B cell (primary cell): ENCODE measurements at regions not wholly inside any gene's neighbourhood (a gene's known extent, or its start where the extent isn't known, plus 50 kb on each side); places are given as distances from the start of the nearest gene placed in this dataset.

ENCODE experiments used
- ATAC-seq: fragments of 200-7000 bp; cut with Tn5 transposase; one replicate; pipeline ENCODE4 v1.10.0; 2021; ENCODE audit warnings: low read depth, mild to moderate bottlenecking, moderate number of reproducible peaks, moderate library complexity
- CTCF ChIA-PET: fragments of 350-600 bp; sonication (Branson Sonifier 250); formaldehyde crosslinking; loops from one replicate; lab custom pipeline; 2021; ENCODE audit warnings: antibody characterized with exemption, inconsistent platforms; lab: Charles Lee
- POLR2A ChIA-PET: fragments of 350-600 bp; sonication (Branson Sonifier 250); formaldehyde crosslinking; loops from one replicate; lab custom pipeline; 2021; ENCODE audit warnings: antibody characterized with exemption; lab: Charles Lee
- DNase-seq: peaks from one replicate; pipeline ENCODE4 v3.0.0; 2013
- H2AFZ ChIP-seq: 2 replicates; pipeline ENCODE4 v1.6.1; 2012; ENCODE audit warnings: mild to moderate bottlenecking, low read depth, low read length; ENCODE audit not compliant: insufficient read depth, poor library complexity, severe bottlenecking
- H3K27ac ChIP-seq, 2 donors: 1 replicate in 1 of 2; 2 replicates in 1 of 2; pipeline ENCODE4 v1.5.1; 2012 to 2013; ENCODE audit warnings: low read length in 2 of 2, mild to moderate bottlenecking in 2 of 2, moderate library complexity in 1 of 2
- H3K27me3 ChIP-seq, 4 experiments: fragments of 200-600 bp in 1 of 4; sonication (generic) in 1 of 4; replicated peaks in 1 of 4; 1 replicate in 2 of 4; 2 replicates in 2 of 4; pipeline versions ENCODE4 v1.6.1 to v1.7.0; 2013 to 2016; ENCODE audit warnings: low read length in 3 of 4, mild to moderate bottlenecking in 2 of 4, mixed read lengths in 1 of 4, moderate library complexity in 1 of 4; ENCODE audit not compliant: insufficient read depth in 4 of 4, control insufficient read depth in 3 of 4; ENCODE audit errors: control extremely low read depth in 1 of 4
- H3K36me3 ChIP-seq, 2 experiments: replicated peaks in 1 of 2; 1 replicate in 1 of 2; 2 replicates in 1 of 2; pipeline versions ENCODE4 v1.6.1 to v1.7.1; 2013; ENCODE audit warnings: low read length in 1 of 2; ENCODE audit not compliant: insufficient read depth in 2 of 2, control insufficient read depth in 1 of 2; ENCODE audit errors: control extremely low read depth in 1 of 2, extremely low read depth in 1 of 2
- H3K4me1 ChIP-seq, 2 donors: fragments of 200-600 bp in 1 of 2; sonication (generic) in 1 of 2; 1 replicate in 1 of 2; 2 replicates in 1 of 2; pipeline versions ENCODE4 v1.5.1 to v1.6.1; 2013 to 2017; ENCODE audit warnings: low read length in 2 of 2; ENCODE audit not compliant: control insufficient read depth in 2 of 2, insufficient read depth in 2 of 2
- H3K4me2 ChIP-seq: replicated peaks from 2 replicates; pipeline ENCODE3; 2012; ENCODE audit warnings: mild to moderate bottlenecking, low read depth, low read length; ENCODE audit not compliant: poor library complexity, severe bottlenecking
- H3K4me3 ChIP-seq, 5 experiments: fragments of 200-600 bp in 1 of 5; sonication (generic) in 1 of 5; 1 replicate in 3 of 5; 2 replicates in 2 of 5; pipeline versions ENCODE4 v1.5.1 to v1.7.0; 2011 to 2016; ENCODE audit warnings: low read length in 4 of 5, mild to moderate bottlenecking in 4 of 5, low read depth in 2 of 5, control low read depth in 1 of 5, moderate library complexity in 1 of 5; ENCODE audit not compliant: insufficient read depth in 1 of 5; ENCODE audit errors: control extremely low read depth in 1 of 5, extremely low read depth in 1 of 5
- H3K79me2 ChIP-seq: fragments of 200-600 bp; sonication (generic); one replicate; pipeline ENCODE4 v1.6.0; 2016; ENCODE audit warnings: low read length; ENCODE audit not compliant: control insufficient read depth, insufficient read depth
- H3K9ac ChIP-seq: fragments of 200-600 bp; sonication (generic); 2 replicates; pipeline ENCODE4 v1.6.1; 2017; ENCODE audit warnings: mild to moderate bottlenecking, low read length, moderate library complexity
- H3K9me3 ChIP-seq, 3 donors: one replicate each; pipeline versions ENCODE4 v1.6.1 to v1.7.1; 2013; ENCODE audit warnings: low read length in 2 of 3; ENCODE audit not compliant: control insufficient read depth in 2 of 3, insufficient read depth in 1 of 3; ENCODE audit errors: control extremely low read depth in 1 of 3
- H4K20me1 ChIP-seq: 2 replicates; pipeline ENCODE4 v1.6.0; 2012; ENCODE audit warnings: mild to moderate bottlenecking, low read length; ENCODE audit not compliant: insufficient read depth, control insufficient read depth, poor library complexity, severe bottlenecking
- H3K27ac Mint-ChIP-seq: one replicate; pipeline ENCODE4 v1.8.0; 2021; ENCODE audit warnings: mixed read lengths
- H3K27me3 Mint-ChIP-seq: one replicate; pipeline ENCODE4 v1.8.0; 2021; ENCODE audit warnings: mixed read lengths
- H3K4me1 Mint-ChIP-seq: one replicate; pipeline ENCODE4 v1.8.0; 2021; ENCODE audit warnings: mixed read lengths
- H3K4me3 Mint-ChIP-seq: one replicate; pipeline ENCODE4 v1.8.0; 2021; ENCODE audit warnings: mixed read lengths
- H3K9me3 Mint-ChIP-seq: one replicate; pipeline ENCODE4 v1.8.0; 2022; ENCODE audit warnings: mixed read lengths; ENCODE audit not compliant: insufficient read depth
- EZH2 ChIP-seq: IDR thresholded peaks from 2 replicates; pipeline ENCODE4 v1.6.1; 2012; ENCODE audit warnings: borderline replicate concordance, low read depth, mild to moderate bottlenecking, moderate library complexity, low read length; ENCODE audit not compliant: insufficient read depth, poor library complexity, severe bottlenecking
- WGBS: methylation state at CpG from one replicate; pipeline ENCODE4 v1.1.5; 2013; ENCODE audit warnings: missing lambda C conversion rate; ENCODE audit not compliant: insufficient coverage; 5-methylcytosine and 5-hydroxymethylcytosine counted together
- intact Hi-C: fragments of 100-400 bp; cut with micrococcal nuclease; formaldehyde crosslinking; loops from one replicate; pipeline ENCODE4 v1.10.0; 2022
- TF ChIP-seq, protein P1 (sequence below): fragments of 200-600 bp; IDR thresholded peaks from one replicate; pipeline ENCODE4 v1.8.0; 2022; ENCODE audit warnings: antibody characterized with exemption, mild to moderate bottlenecking

DNA sequence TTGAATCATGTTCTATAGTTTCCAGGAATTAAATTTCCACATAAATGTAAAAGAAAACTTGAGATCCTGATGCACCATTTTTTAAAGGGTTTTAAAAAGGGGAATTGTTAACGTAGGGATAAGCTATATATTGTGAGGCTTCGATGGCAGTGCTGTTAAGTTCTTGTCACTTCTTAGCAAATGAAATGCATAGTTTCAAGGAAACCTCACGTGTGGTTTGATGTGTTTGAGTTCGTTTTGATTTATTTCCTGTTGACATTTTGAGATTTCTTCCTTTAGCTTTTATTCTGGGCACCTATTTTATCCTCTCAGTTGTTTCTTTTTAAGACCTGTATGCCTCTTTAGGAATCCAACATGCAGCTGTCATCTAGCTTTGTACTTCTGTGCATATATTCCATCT is 301.0 kb downstream of the DOCK8 start:
- H3K4me3 Mint-ChIP-seq, result no peak overlapping the region
- 90% methylated on average over 2 of the region's 4 CpGs for WGBS
- no peak for DNase-seq

DNA sequence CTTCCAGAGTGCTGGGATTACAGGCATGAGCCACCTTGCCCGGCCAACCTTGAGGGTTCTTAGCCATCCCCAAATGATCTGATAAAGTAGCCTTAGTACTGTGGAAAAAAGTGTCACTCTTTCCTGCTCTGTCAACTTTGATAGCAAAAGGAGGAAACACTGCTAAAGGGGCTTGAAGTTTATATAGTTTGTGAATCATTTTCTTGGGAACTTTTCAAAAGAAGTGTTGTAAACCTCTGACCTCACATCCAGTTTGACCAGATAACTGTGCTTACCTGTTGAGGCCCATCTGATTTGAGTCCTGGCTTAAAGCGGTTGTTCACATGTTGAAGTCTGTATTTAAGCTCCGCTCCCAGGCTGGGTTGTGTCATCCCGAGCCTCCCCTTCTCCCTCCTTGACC is 303.3 kb downstream of the DOCK8 start:
- Mint-ChIP-seq H3K4me3 (no peak overlapping the region), H3K27me3 (peaks cover 4% of the 10 kb centered on the region), H3K27ac (no peak overlapping the region), H3K9me3 (no peaks in the 10 kb centered on the region), H3K4me1 (no peaks in the 10 kb centered on the region)
- H3K4me2 ChIP-seq, result no peak overlapping the region
- ChIA-PET POLR2A (no interaction called here), CTCF (no interaction called here)
- ATAC-seq, result no peak
- H3K4me1 ChIP-seq, result no peaks in the 10 kb centered on the region
- H3K27me3 ChIP-seq, result no peaks in the 10 kb centered on the region
- no peak overlapping the region for H3K27ac ChIP-seq
- DNase-seq, result no peak
- 80% methylated on average over 2 of the region's 4 CpGs for WGBS
- H3K79me2 ChIP-seq, result no peaks in the 10 kb centered on the region
- no peaks in the 10 kb centered on the region for H3K36me3 ChIP-seq
- no peak overlapping the region for H3K4me3 ChIP-seq
- H3K9ac ChIP-seq, result no peak overlapping the region
- no peak overlapping the region for H2AFZ ChIP-seq
- no peaks in the 10 kb centered on the region for H3K9me3 ChIP-seq
- H4K20me1 ChIP-seq, result no peaks in the 10 kb centered on the region
- intact Hi-C loops, result no loop called here
- TF ChIP-seq, protein P1, sequence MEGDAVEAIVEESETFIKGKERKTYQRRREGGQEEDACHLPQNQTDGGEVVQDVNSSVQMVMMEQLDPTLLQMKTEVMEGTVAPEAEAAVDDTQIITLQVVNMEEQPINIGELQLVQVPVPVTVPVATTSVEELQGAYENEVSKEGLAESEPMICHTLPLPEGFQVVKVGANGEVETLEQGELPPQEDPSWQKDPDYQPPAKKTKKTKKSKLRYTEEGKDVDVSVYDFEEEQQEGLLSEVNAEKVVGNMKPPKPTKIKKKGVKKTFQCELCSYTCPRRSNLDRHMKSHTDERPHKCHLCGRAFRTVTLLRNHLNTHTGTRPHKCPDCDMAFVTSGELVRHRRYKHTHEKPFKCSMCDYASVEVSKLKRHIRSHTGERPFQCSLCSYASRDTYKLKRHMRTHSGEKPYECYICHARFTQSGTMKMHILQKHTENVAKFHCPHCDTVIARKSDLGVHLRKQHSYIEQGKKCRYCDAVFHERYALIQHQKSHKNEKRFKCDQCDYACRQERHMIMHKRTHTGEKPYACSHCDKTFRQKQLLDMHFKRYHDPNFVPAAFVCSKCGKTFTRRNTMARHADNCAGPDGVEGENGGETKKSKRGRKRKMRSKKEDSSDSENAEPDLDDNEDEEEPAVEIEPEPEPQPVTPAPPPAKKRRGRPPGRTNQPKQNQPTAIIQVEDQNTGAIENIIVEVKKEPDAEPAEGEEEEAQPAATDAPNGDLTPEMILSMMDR, result no peak
- TF ChIP-seq EZH2, result no peak

More for the DNA sequence above, 301.0 kb downstream of the DOCK8 start:
- no peak for ATAC-seq
- H3K27ac Mint-ChIP-seq, result no peak overlapping the region
- no peak for TF ChIP-seq EZH2
- TF ChIP-seq, protein P1, result no peak
- Histone ChIP-seq H3K9ac (no peak overlapping the region), H3K36me3 (no peaks in the 10 kb centered on the region), H4K20me1 (no peaks in the 10 kb centered on the region), H3K79me2 (no peaks in the 10 kb centered on the region), H3K4me2 (no peak overlapping the region), H3K4me1 (no peaks in the 10 kb centered on the region), H3K27ac (no peak overlapping the region), H3K9me3 (no peaks in the 10 kb centered on the region), H3K27me3 (no peaks in the 10 kb centered on the region), H2AFZ (no peak overlapping the region), H3K4me3 (no peak overlapping the region)
- H3K9me3 Mint-ChIP-seq, result no peaks in the 10 kb centered on the region
- H3K4me1 Mint-ChIP-seq, result no peaks in the 10 kb centered on the region
- ChIA-PET CTCF (no interaction called here), POLR2A (no interaction called here)
- intact Hi-C loops, result no loop called here
- peaks cover 4% of the 10 kb centered on the region for H3K27me3 Mint-ChIP-seq
